Superior temporal gyrus (tissue), 1 donor: ENCODE measurements at regions not wholly inside any gene's neighbourhood (a gene's known extent, or its start where the extent isn't known, plus 50 kb on each side); places are given as distances from the start of the nearest gene placed in this dataset.
A peak's percentile ranks its signal among the peaks of the same experiment; 100 is the strongest.
"Not testable (repeated sequence)": the region's sequence is repeated elsewhere in the genome, so short reads cannot be mapped to it uniquely, and the experiment has no call there.

ENCODE experiments used
- DNase-seq: peaks from one replicate; pipeline ENCODE4 v3.0.0-alpha.2; 2016; ENCODE audit errors: extremely low spot score

GRCh38 chr12:56872366-56872765 lies 61.8 kb downstream of the SDR9C7 start:
- DNase-seq, result no peak

GRCh38 chr12:56867216-56867615 lies 67.0 kb downstream of the SDR9C7 start:
- no peak for DNase-seq

- DNase-seq, result no peak
Observed at GRCh38 chr12:56866493-56866892, 67.7 kb downstream of the SDR9C7 start.

- DNase-seq, result no peak
Observed at GRCh38 chr12:56864318-56864717, 69.9 kb downstream of the SDR9C7 start.

- DNase-seq, result no peak
Observed at GRCh38 chr12:56863789-56864188, 70.4 kb downstream of the SDR9C7 start.

- no peak for DNase-seq
Observed at GRCh38 chr12:56862264-56862663, 71.9 kb downstream of the SDR9C7 start.

- DNase-seq, result not testable (repeated sequence)
Observed at GRCh38 chr12:56853392-56853978, 80.7 kb downstream of the SDR9C7 start.

GRCh38 chr12:56851462-56851861 lies 82.7 kb downstream of the SDR9C7 start:
- DNase-seq, result no peak

- DNase-seq, result no peak
Observed at GRCh38 chr12:56840922-56841321, 77.8 kb downstream of the HSD17B6 start.

GRCh38 chr12:56839915-56840325 lies 76.8 kb downstream of the HSD17B6 start:
- DNase-seq, result peak; percentile 48

GRCh38 chr12:56839489-56839848 lies 76.3 kb downstream of the HSD17B6 start:
- DNase-seq, result no peak

- no peak for DNase-seq
Observed at GRCh38 chr12:56838621-56839488, 75.7 kb downstream of the HSD17B6 start.
